ENCODE measurements at regions not wholly inside any gene's neighbourhood (a gene's known extent, or its start where the extent isn't known, plus 50 kb on each side); places are given as distances from the start of the nearest gene placed in this dataset.

DNA sequence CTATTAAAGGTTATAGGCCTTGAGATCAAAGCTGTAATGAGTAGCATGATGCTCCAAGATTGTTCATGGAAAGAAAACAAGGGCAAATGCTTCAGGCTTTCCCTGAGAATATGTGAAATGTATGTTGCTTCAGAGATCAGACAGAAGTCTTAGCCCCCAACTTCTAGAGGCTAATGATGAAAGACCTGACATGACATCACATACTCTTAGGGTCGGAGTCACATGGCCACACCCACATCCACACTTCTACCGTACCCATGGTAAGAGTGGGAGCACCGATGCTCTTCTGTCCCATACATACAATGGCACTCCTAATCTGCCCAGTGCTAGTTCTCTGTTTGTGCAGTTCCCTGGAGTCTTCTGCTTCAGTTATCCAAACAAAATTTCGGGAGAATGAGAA lies 111.9 kb upstream of the ACSL4 start:
- H3K79me2 ChIP-seq (ENCODE audit: low read depth): no peaks in the 10 kb centered on the region
- no peak for DNase-seq
- intact Hi-C loops (cut with micrococcal nuclease; ENCODE audit: unreplicated experiment): loop anchor here (10.0 kb wide), 1 partner anchor 310 kb away; the partner anchor contains the start of gene NXT2
- H3K4me3 ChIP-seq: no peak overlapping the region
- no TSS peak for BruUV-seq (replicated peaks)
- H3K36me3 ChIP-seq (ENCODE audit: low read depth): no peaks in the 10 kb centered on the region
- 0 out of 2 replicates have a peak, but pooled peaks cover 3% of the 10 kb centered on the region for H3K9me3 ChIP-seq (ENCODE audit: insufficient read depth, low read depth)
- no peak overlapping the region for H3K4me2 ChIP-seq
- ChIA-PET CTCF (no interaction called here), POLR2A (ENCODE audit: unreplicated experiment) (no interaction called here)
- H2AFZ ChIP-seq: no peak overlapping the region
- H3K27ac ChIP-seq: no peak overlapping the region
- H3K27me3 ChIP-seq (ENCODE audit: insufficient read depth, low read depth): no peaks in the 10 kb centered on the region
- H3K9me2 ChIP-seq (ENCODE audit: insufficient read depth): no peaks in the 10 kb centered on the region
- no peaks in the 10 kb centered on the region for H4K20me1 ChIP-seq (ENCODE audit: insufficient read depth)
- TF ChIP-seq EZH2 (IDR thresholded peaks at IDR 0.05; ENCODE audit: low read depth): no peak
- TF ChIP-seq, protein P1, sequence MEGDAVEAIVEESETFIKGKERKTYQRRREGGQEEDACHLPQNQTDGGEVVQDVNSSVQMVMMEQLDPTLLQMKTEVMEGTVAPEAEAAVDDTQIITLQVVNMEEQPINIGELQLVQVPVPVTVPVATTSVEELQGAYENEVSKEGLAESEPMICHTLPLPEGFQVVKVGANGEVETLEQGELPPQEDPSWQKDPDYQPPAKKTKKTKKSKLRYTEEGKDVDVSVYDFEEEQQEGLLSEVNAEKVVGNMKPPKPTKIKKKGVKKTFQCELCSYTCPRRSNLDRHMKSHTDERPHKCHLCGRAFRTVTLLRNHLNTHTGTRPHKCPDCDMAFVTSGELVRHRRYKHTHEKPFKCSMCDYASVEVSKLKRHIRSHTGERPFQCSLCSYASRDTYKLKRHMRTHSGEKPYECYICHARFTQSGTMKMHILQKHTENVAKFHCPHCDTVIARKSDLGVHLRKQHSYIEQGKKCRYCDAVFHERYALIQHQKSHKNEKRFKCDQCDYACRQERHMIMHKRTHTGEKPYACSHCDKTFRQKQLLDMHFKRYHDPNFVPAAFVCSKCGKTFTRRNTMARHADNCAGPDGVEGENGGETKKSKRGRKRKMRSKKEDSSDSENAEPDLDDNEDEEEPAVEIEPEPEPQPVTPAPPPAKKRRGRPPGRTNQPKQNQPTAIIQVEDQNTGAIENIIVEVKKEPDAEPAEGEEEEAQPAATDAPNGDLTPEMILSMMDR (conservative IDR thresholded peaks at IDR 0.05): no peak
- peaks cover 36% of the 10 kb centered on the region for H3K4me1 ChIP-seq (replicated peaks; ENCODE audit: insufficient read depth)
- peaks cover 17% of the 10 kb centered on the region; the same call in 1 of the 2 replicates for H3F3A ChIP-seq (ENCODE audit: insufficient read depth, low read depth)

DNA sequence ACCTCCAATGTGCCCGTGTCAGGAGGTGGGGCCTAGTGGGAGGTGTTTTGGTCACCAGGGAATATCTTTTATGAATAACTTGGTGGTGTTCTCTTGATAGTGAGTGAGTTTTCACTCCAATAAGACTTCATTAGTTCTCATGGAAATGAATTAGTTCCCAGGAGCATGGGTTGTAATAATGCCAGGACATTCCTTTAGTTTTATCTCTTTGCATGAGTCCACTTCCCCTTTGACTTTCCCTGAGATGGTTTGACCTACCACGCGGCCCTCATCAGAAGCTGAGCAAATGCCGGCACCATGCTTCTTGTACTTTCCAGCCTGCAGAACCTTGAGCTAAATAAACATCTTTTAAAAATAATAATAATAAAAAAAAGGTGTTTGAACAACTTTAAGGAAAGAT lies 112.9 kb upstream of the ACSL4 start:
- POLR2A ChIA-PET (ENCODE audit: unreplicated experiment): no interaction called here
- no peak for DNase-seq
- BruUV-seq (replicated peaks): no TSS peak
- Histone ChIP-seq H3K36me3 (ENCODE audit: low read depth) (no peaks in the 10 kb centered on the region), H3K27ac (no peak overlapping the region), H3K4me2 (no peak overlapping the region), H4K20me1 (ENCODE audit: insufficient read depth) (no peaks in the 10 kb centered on the region), H3F3A (ENCODE audit: insufficient read depth, low read depth) (peaks cover 17% of the 10 kb centered on the region; the same call in 1 of the 2 replicates), H3K4me1 (replicated peaks; ENCODE audit: insufficient read depth) (peaks cover 26% of the 10 kb centered on the region), H3K9me2 (ENCODE audit: insufficient read depth) (no peaks in the 10 kb centered on the region), H3K9me3 (ENCODE audit: insufficient read depth, low read depth) (0 out of 2 replicates have a peak, but pooled peaks cover 3% of the 10 kb centered on the region), H2AFZ (no peak overlapping the region), H3K4me3 (no peak overlapping the region), H3K79me2 (ENCODE audit: low read depth) (no peaks in the 10 kb centered on the region), H3K27me3 (ENCODE audit: insufficient read depth, low read depth) (no peaks in the 10 kb centered on the region)
- CTCF ChIA-PET: interaction anchor here (1.0 kb wide), 1 partner anchor 11 kb away, joined by 3 read pairs; no protein-coding TSS in a partner anchor
- intact Hi-C loops (cut with micrococcal nuclease; ENCODE audit: unreplicated experiment): loop anchor here (10.0 kb wide), 1 partner anchor 311 kb away; the partner anchor contains the start of gene NXT2
- TF ChIP-seq, protein P1 (conservative IDR thresholded peaks at IDR 0.05): no peak
- TF ChIP-seq EZH2 (IDR thresholded peaks at IDR 0.05; ENCODE audit: low read depth): no peak

GRCh38 chrX:109847257-109848187 lies 114.5 kb upstream of the ACSL4 start:
- H3K4me2 ChIP-seq: peak overlapping the region; percentile 63
- intact Hi-C loops (cut with micrococcal nuclease; ENCODE audit: unreplicated experiment): loop anchor here (10.0 kb wide), 1 partner anchor 313 kb away; the partner anchor contains the start of gene NXT2
- H3K79me2 ChIP-seq (ENCODE audit: low read depth): no peaks in the 10 kb centered on the region
- peak overlapping the region; percentile 38 for H3K27ac ChIP-seq
- POLR2A ChIA-PET (ENCODE audit: unreplicated experiment): interaction anchor here (0.5 to 0.6 kb wide), 2 partner anchors 113 to 155 kb away, joined by 3 to 4 read pairs; no protein-coding TSS in a partner anchor
- 0 out of 2 replicates have a peak, but pooled peaks cover 3% of the 10 kb centered on the region for H3K9me3 ChIP-seq (ENCODE audit: insufficient read depth, low read depth)
- no peaks in the 10 kb centered on the region for H4K20me1 ChIP-seq (ENCODE audit: insufficient read depth)
- H3K9me2 ChIP-seq (ENCODE audit: insufficient read depth): no peaks in the 10 kb centered on the region
- BruUV-seq (replicated peaks): no TSS peak
- H3K4me1 ChIP-seq (replicated peaks; ENCODE audit: insufficient read depth): peaks cover 26% of the 10 kb centered on the region
- CTCF ChIA-PET: no interaction called here
- peaks cover 17% of the 10 kb centered on the region; the same call in 1 of the 2 replicates for H3F3A ChIP-seq (ENCODE audit: insufficient read depth, low read depth)
- no peaks in the 10 kb centered on the region for H3K36me3 ChIP-seq (ENCODE audit: low read depth)
- DNase-seq: peak in 1 of 2 experiments; percentile 78
- no peak for TF ChIP-seq EZH2 (IDR thresholded peaks at IDR 0.05; ENCODE audit: low read depth)
- TF ChIP-seq, protein P1 (conservative IDR thresholded peaks at IDR 0.05): no peak
- peak overlapping the region; percentile 52; the same call in 1 of the 2 replicates for H2AFZ ChIP-seq
- H3K4me3 ChIP-seq: peak overlapping the region; percentile 7; the same call in 1 of the 2 replicates
- H3K27me3 ChIP-seq (ENCODE audit: insufficient read depth, low read depth): no peaks in the 10 kb centered on the region
